NCI-H1436 (cell line): ENCODE measurements at regions not wholly inside any gene's neighbourhood (a gene's known extent, or its start where the extent isn't known, plus 50 kb on each side); places are given as distances from the start of the nearest gene placed in this dataset.
"Not testable (repeated sequence)": the region's sequence is repeated elsewhere in the genome, so short reads cannot be mapped to it uniquely, and the experiment has no call there.

Experiments
- DNase-seq: peaks from one replicate; lab custom pipeline; 2025; lab: John Stamatoyannopoulos, UW

DNA sequence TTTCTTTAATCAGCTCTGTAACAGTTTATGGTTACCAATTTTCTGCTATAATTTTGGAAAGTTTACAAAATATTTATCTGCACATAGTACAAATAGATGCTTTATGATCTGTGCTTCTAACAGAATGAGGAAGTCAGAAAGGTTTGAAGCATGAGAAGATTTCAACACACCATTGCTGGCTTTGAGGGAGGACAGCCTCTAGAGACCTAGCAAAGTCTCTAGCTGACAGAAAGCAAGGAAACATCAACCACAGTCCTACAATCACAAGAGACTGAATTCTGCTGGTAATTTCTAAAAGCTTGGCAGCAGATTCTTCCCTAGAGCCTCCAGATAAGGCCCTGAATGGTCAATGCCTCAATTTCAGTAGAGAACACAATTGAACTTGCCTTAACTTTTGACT is 750.8 kb upstream of the SLC35B3 start:
- DNase-seq = no peak

- DNase-seq = no peak
Measured at GRCh38 chr6:9178071-9178470, 742.7 kb upstream of the SLC35B3 start.

DNA sequence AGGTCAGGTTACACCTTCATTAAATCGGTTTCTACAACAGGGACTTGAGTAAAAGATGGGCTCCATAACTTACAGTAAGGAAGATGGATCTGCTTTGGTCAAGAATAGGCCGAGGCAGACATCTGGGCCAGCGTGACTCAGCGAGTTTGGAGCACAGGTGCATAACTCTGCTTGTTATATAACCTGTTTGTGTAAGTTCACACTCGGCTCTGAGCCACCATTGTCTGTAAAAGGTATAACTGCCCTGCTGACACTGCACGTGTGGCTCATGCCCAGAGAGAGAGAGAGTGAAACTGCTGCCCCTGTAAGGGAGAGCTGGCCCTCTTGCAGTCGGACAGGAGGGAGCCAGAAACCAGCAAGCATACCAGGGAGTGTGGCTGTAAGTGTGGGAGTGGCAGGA is 737.9 kb upstream of the SLC35B3 start:
- no peak for DNase-seq

- DNase-seq = no peak
Measured at GRCh38 chr6:9172096-9172495, 736.8 kb upstream of the SLC35B3 start.

DNA sequence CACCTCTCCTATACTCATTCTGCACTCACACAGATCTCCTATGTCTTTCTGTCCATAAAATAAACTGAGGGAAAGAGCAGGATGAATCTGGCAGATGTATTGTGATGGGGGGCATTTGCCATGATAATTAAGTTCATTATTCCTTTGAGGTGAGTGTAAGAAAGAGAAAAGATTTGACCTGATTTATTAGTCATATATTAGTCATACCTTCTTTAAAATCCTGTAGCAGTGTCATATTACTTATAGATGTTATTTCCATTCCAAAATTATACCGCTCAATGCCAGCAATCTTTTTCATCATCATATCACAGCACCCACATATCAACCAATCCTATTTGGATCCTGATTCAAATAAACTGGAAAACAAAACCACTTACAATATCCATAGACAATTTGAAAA is 733.3 kb upstream of the SLC35B3 start:
- no peak for DNase-seq

GRCh38 chr6:9161731-9162130 is 726.4 kb upstream of the SLC35B3 start:
- DNase-seq = no peak

- DNase-seq = no peak
Measured at GRCh38 chr6:9159051-9159450, 723.7 kb upstream of the SLC35B3 start.

GRCh38 chr6:9155836-9156235 is 720.5 kb upstream of the SLC35B3 start:
- DNase-seq = no peak

DNA sequence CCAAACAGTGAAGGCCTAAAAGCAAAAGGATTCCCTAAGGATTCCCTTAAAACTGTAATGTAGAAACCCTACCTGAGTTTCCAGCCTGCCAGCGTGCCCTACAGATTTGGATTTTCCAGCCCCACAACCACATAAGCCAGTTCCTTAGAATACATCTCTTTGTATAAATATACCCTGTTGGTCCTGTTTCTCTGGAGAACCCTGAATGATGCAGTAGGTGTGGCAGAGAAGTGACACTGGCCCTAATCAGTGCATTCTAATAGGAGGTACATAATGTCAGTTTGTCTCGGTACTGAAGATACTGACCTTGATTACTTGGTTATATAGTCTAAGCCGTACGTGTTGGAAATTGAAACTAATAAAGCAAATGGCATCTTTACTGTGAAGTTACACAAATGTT is 707.8 kb upstream of the SLC35B3 start:
- DNase-seq = no peak

GRCh38 chr6:9140951-9141460 is 705.7 kb upstream of the SLC35B3 start:
- peak; percentile 67 for DNase-seq

DNA sequence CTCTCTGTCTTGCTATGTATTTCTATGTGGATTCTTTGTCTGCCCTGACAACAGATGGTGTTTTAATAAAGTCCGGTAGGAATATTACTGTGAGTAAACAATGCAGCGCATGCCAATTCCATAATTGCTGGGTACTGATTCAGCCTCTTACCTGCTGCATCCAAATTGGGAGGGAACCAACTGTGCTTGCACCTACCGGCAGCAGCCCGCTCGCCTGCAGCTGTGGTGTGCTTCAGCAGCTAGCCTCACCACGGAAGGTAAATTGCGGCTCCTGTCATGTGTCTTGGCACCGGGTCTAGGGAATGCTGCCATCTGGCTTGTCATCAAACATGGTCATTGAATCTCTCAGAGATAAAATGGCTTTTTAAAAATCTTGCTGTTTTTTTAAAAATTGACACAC is 704.8 kb upstream of the SLC35B3 start:
- peak; percentile 73 for DNase-seq

DNA sequence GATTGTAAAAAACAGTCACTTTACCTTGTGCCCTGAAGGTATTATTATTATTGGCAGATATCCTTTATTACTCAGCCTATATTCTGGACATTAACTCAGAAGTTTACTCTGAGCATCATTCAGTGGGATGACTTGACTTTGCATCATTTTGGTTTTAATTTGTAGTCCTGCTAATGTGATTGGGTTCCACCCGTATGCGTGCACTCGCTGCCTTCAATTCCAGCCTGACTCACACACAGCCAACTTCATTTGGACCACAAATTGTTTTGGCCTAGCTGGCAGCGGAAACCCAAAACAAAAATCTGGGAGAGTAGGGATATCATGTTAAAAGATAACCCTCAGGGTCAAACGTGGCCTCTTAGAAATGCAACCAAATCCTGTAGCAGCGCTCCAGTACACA is 704.4 kb upstream of the SLC35B3 start:
- no peak for DNase-seq

DNA sequence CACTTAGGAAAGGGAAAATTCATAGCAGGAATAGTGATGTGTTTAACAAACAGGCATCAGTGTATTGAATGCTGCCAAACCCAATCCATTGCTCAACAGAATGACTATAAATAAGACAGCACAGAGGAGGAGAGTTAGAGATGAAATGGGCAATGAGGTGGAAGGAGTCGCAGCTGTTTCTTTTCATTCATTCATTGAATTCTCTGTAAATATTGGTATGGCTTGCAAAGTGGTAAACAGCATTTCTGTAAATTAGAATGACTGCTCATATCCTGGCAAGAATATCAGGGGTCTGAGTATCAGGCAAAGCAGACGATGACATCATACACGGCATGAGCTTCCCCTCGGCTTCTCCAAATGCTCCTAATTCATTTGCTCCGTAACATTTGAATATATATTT is 703.6 kb upstream of the SLC35B3 start:
- DNase-seq = no peak

DNA sequence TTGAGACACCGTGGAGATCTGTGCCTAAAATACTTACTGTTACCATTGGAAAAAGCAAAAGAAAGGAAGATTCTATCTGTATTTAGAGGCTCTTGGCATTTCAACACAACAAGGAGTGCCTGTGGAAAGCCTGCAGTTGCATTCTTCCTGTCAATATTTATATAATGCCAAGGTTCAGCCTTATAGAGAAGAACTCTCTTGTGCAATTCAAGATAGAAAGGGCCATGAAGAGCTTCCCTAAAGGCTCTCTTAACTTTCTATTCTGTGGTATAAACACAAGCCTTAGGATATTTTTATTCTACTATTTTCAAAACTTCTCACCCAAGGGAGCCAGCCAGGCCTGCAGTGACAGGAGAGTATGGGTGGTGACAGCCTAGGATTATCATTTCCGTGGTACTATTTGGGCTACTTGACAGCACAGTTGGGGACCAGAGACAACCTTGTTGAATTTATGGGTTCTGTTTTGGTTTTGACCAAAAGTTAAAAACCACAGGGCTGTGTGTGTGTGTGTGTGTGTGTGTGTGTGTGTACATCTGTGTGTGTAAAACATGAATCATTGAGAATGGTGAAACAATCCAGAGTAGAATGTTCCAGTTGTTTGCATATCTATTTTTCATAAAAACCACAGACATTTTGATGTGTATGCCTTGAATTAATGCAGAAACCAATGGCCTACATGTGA is 700.9 kb upstream of the SLC35B3 start:
- DNase-seq = no peak

GRCh38 chr6:9131616-9132015 is 696.3 kb upstream of the SLC35B3 start:
- peak; percentile 3 for DNase-seq

- no peak for DNase-seq
Measured at GRCh38 chr6:9131201-9131600, 695.9 kb upstream of the SLC35B3 start.

DNA sequence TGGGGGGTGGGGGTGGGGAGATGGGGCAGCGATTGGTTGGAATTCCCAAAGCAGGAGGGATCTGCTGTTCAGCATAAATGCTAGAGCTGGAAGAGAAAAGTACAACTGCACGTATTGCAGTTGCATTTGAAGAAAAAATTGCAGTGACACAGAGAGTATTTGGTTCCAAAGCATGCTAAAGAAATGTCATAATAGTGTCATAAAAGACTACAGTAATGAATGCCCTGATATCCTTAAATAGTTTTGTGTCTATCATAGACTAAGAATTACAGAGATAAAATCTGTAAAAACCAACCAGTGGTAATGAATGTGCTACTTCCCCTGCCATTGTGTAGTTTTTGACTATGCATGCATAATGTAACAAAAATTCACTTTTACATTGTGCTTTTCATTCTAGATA is 693.6 kb upstream of the SLC35B3 start:
- DNase-seq = no peak

- DNase-seq = peak; percentile 60
Measured at GRCh38 chr6:9126878-9127560, 691.7 kb upstream of the SLC35B3 start.

DNA sequence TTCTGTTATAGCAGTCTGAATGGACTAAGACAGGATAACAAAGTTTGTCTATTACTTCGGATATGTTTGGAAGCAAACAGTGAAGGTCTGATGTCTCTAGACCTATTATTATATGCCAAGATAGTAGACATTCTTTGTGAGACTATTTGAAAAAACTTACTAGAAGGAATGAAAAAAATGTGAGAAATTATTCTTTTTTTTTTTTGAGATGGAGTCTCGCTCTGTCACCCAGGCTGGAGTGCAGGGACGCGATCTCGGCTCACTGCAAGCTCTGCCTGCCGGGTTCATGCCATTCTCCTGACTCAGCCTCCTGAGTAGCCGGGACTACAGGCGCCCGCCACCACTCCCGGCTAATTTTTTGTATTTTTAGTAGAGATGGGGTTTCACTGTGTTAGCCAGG is 690.7 kb upstream of the SLC35B3 start:
- not testable (repeated sequence) for DNase-seq

GRCh38 chr6:9121549-9121948 is 686.2 kb upstream of the SLC35B3 start:
- no peak for DNase-seq

DNA sequence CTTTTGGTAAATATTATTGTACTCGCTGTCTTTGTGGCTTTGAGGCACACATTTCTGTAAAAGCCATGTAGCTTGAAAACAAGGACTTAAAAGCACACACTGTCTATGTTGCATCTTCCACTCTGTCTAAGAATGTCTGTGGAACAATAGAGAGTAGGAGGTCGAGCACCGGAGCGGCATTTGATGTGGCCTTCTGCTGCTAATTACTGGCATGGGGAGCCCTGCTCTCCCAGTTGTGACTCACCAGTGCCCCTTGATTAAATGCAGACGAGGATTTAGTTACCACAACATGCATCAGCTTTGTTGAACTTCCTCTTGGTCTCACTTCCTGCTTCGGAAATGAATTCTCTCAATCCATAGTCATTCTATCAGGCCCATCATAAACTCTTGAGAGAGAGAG is 680.7 kb upstream of the SLC35B3 start:
- no peak for DNase-seq

DNA sequence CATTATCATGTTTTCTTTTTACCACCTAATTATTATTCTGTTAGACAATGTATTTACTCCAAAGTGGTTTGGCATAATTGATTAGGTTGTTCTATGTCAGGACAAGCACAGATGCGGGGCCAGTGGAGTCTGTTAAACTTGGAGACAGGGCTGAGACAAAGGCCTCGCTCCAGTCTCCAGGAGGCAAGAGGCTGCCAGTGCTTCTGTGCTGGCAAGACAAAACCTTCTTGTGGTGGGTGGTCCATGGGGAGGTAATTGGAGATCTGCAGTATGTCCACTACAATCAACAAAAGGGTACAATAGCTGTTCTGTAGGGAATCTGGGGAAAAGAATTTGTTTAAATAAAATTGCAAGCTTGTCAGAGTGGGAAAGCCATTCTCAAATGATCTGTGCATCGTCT is 677.2 kb upstream of the SLC35B3 start:
- DNase-seq = no peak

- DNase-seq = no peak
Measured at GRCh38 chr6:9103876-9104521, 668.7 kb upstream of the SLC35B3 start.
